ENCODE measurements at regions not wholly inside any gene's neighbourhood (a gene's known extent, or its start where the extent isn't known, plus 50 kb on each side); places are given as distances from the start of the nearest gene placed in this dataset.

- ATAC-seq, result no peak
Observed at GRCh38 chr1:87739704-87740103, 411.0 kb downstream of the LMO4 start.

DNA sequence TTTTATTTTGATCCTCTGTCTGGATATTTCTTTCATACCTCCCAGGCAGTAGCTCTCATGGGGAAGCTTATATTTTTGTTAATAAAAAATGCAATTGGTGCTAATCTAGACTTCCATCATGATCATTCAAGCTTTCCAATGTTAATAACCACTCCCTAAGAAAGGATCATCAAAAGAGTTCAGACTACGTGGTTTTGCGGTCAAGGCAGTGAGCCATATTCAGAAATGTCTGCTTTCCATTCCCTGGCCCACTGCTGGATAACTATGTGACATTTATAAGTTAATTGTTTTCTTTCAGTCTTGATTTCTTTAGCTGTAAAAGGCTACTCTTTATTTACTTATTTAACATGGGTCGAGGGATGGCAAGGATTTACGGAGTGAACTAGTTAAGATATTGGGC, 414.6 kb downstream of the LMO4 start:
- TF ChIP-seq GLIS3 (CRISPR knock-in tag; IDR thresholded peaks at IDR 0.05), result no peak
- no peak for TF ChIP-seq TCF4 (CRISPR knock-in tag; IDR thresholded peaks at IDR 0.05; ENCODE audit: borderline replicate concordance)

More at GRCh38 chr1:87739704-87740103, 411.0 kb downstream of the LMO4 start:
- no peak for TF ChIP-seq PPARA (CRISPR knock-in tag; IDR thresholded peaks at IDR 0.05; ENCODE audit: borderline replicate concordance)
- TF ChIP-seq TSHZ2 (CRISPR knock-in tag; IDR thresholded peaks at IDR 0.05), result no peak
- no peak for TF ChIP-seq GLIS3 (CRISPR knock-in tag; IDR thresholded peaks at IDR 0.05)
- TF ChIP-seq ZFP3 (CRISPR knock-in tag; IDR thresholded peaks at IDR 0.05), result no peak
- no peak for TF ChIP-seq ARNTL (CRISPR knock-in tag; IDR thresholded peaks at IDR 0.05; ENCODE audit: borderline replicate concordance, low read depth)
- TF ChIP-seq, protein P1, sequence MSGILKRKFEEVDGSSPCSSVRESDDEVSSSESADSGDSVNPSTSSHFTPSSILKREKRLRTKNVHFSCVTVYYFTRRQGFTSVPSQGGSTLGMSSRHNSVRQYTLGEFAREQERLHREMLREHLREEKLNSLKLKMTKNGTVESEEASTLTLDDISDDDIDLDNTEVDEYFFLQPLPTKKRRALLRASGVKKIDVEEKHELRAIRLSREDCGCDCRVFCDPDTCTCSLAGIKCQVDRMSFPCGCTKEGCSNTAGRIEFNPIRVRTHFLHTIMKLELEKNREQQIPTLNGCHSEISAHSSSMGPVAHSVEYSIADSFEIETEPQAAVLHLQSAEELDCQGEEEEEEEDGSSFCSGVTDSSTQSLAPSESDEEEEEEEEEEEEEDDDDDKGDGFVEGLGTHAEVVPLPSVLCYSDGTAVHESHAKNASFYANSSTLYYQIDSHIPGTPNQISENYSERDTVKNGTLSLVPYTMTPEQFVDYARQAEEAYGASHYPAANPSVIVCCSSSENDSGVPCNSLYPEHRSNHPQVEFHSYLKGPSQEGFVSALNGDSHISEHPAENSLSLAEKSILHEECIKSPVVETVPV (CRISPR knock-in tag; IDR thresholded peaks at IDR 0.05), result no peak
- TF ChIP-seq, protein P2, sequence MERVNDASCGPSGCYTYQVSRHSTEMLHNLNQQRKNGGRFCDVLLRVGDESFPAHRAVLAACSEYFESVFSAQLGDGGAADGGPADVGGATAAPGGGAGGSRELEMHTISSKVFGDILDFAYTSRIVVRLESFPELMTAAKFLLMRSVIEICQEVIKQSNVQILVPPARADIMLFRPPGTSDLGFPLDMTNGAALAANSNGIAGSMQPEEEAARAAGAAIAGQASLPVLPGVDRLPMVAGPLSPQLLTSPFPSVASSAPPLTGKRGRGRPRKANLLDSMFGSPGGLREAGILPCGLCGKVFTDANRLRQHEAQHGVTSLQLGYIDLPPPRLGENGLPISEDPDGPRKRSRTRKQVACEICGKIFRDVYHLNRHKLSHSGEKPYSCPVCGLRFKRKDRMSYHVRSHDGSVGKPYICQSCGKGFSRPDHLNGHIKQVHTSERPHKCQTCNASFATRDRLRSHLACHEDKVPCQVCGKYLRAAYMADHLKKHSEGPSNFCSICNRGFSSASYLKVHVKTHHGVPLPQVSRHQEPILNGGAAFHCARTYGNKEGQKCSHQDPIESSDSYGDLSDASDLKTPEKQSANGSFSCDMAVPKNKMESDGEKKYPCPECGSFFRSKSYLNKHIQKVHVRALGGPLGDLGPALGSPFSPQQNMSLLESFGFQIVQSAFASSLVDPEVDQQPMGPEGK (CRISPR knock-in tag; IDR thresholded peaks at IDR 0.05; ENCODE audit: borderline replicate concordance), result no peak
- TF ChIP-seq OSR1 (CRISPR knock-in tag; IDR thresholded peaks at IDR 0.05), result no peak
- TF ChIP-seq TCF4 (CRISPR knock-in tag; IDR thresholded peaks at IDR 0.05; ENCODE audit: borderline replicate concordance), result no peak
- TF ChIP-seq ISL1 (CRISPR knock-in tag; IDR thresholded peaks at IDR 0.05), result no peak
- TF ChIP-seq ZFP30 (CRISPR knock-in tag; IDR thresholded peaks at IDR 0.05), result no peak
- no peak for TF ChIP-seq TOX (CRISPR knock-in tag; IDR thresholded peaks at IDR 0.05; ENCODE audit: borderline replicate concordance)
- no peak for TF ChIP-seq BACH2 (CRISPR knock-in tag; IDR thresholded peaks at IDR 0.05; ENCODE audit: borderline replicate concordance)

GRCh38 chr1:87744056-87744455, 415.4 kb downstream of the LMO4 start:
- no peak for ATAC-seq
- TF ChIP-seq SNAI2 (CRISPR knock-in tag; IDR thresholded peaks at IDR 0.05) (no peak), OSR1 (CRISPR knock-in tag; IDR thresholded peaks at IDR 0.05) (no peak), RARB (CRISPR knock-in tag; IDR thresholded peaks at IDR 0.05) (no peak), ZNF70 (CRISPR knock-in tag; IDR thresholded peaks at IDR 0.05) (no peak), TCF4 (CRISPR knock-in tag; IDR thresholded peaks at IDR 0.05; ENCODE audit: borderline replicate concordance) (no peak), POU6F1 (CRISPR knock-in tag; IDR thresholded peaks at IDR 0.05; ENCODE audit: borderline replicate concordance, low read depth) (no peak), CSDC2 (CRISPR knock-in tag; IDR thresholded peaks at IDR 0.05) (no peak), ZC3H10 (CRISPR knock-in tag; IDR thresholded peaks at IDR 0.05) (no peak), TOX (CRISPR knock-in tag; IDR thresholded peaks at IDR 0.05; ENCODE audit: borderline replicate concordance) (no peak), ARNTL (CRISPR knock-in tag; IDR thresholded peaks at IDR 0.05; ENCODE audit: borderline replicate concordance, low read depth) (no peak), PPARA (CRISPR knock-in tag; IDR thresholded peaks at IDR 0.05; ENCODE audit: borderline replicate concordance) (no peak), ZNF565 (CRISPR knock-in tag; conservative IDR thresholded peaks at IDR 0.05; ENCODE audit: low read depth) (no peak), TSHZ2 (CRISPR knock-in tag; IDR thresholded peaks at IDR 0.05) (no peak), ISL1 (CRISPR knock-in tag; IDR thresholded peaks at IDR 0.05) (no peak), ESRRG (CRISPR knock-in tag; IDR thresholded peaks at IDR 0.05) (no peak), BACH2 (CRISPR knock-in tag; IDR thresholded peaks at IDR 0.05; ENCODE audit: borderline replicate concordance) (no peak)

More for the DNA sequence above, 414.6 kb downstream of the LMO4 start:
- peak; percentile 62; the same call in 2 of the 3 replicates for ATAC-seq
